ENCODE measurements at regions not wholly inside any gene's neighbourhood (a gene's known extent, or its start where the extent isn't known, plus 50 kb on each side); places are given as distances from the start of the nearest gene placed in this dataset.

- Histone ChIP-seq H3K27me3 (ENCODE audit: control insufficient read depth in 2 of 2, insufficient read depth in 1 of 2, low read length in 1 of 2) (no peaks in the 10 kb centered on the region), H3K27ac (ENCODE audit: low read depth in 1 of 2, low read length in 1 of 2) (no peak overlapping the region), H3K4me1 (ENCODE audit: control insufficient read depth in 2 of 2, insufficient read depth in 2 of 2, low read length in 2 of 2) (no peaks in the 10 kb centered on the region), H3K9me3 (ENCODE audit: control insufficient read depth in 2 of 2, insufficient read depth in 1 of 2, low read length in 1 of 2) (no peaks in the 10 kb centered on the region), H3K36me3 (ENCODE audit: control insufficient read depth in 2 of 2, insufficient read depth in 2 of 2, low read length in 1 of 2) (no peaks in the 10 kb centered on the region), H3K4me3 (ENCODE audit: low read length in 2 of 2) (no peak overlapping the region)
- DNase-seq (ENCODE audit: low read depth in 6 of 9, low spot score in 9 of 9), result no peak
- WGBS, result 58% methylated on average over 3 of the region's 3 CpGs
Measured at GRCh38 chr4:153844144-153844543, 55.3 kb upstream of the SFRP2 start.

Data from thymus (tissue), 11 donors.